H1 (cell line): ENCODE measurements at regions not wholly inside any gene's neighbourhood (a gene's known extent, or its start where the extent isn't known, plus 50 kb on each side); places are given as distances from the start of the nearest gene placed in this dataset.

Experiments used
- BCL11A ChIP-seq, 2 experiments: IDR thresholded peaks; one replicate each; pipeline ENCODE4 v1.6.1; 2011; ENCODE audit warnings: low read depth in 2 of 2, low read length in 2 of 2, mild to moderate bottlenecking in 2 of 2
- CBX5 ChIP-seq: fragments of 300-800, 300-1000 bp; sonication (generic); IDR thresholded peaks from 2 replicates; pipeline ENCODE4 v1.7.1; 2016; ENCODE audit warnings: antibody characterized with exemption, low read length, low read depth
- EGR1 ChIP-seq: IDR thresholded peaks from 2 replicates; pipeline ENCODE4 v1.6.1; 2011; ENCODE audit warnings: low read depth, low read length, borderline replicate concordance
- GABPA ChIP-seq: IDR thresholded peaks from 2 replicates; pipeline ENCODE4 v1.6.1; 2011; ENCODE audit warnings: mild to moderate bottlenecking, low read length, moderate library complexity, borderline replicate concordance; ENCODE audit not compliant: insufficient read depth
- KDM5A ChIP-seq: fragments of 200-600 bp; IDR thresholded peaks from 2 replicates; pipeline ENCODE4 v1.7.1; 2012; ENCODE audit warnings: mild to moderate bottlenecking, low read length, inconsistent platforms, mixed read lengths
- NANOG ChIP-seq: IDR thresholded peaks from 2 replicates; pipeline ENCODE4 v1.6.1; 2011; ENCODE audit warnings: low read length, low read depth, mild to moderate bottlenecking, inconsistent platforms; ENCODE audit not compliant: insufficient read depth, poor library complexity, severe bottlenecking
- RFX5 ChIP-seq: IDR thresholded peaks from 2 replicates; pipeline ENCODE4 v1.6.1; 2011; ENCODE audit warnings: low read depth, low read length, improper control_type of control experiment, borderline replicate concordance
- TBP ChIP-seq: IDR thresholded peaks from 2 replicates; pipeline ENCODE4 v1.6.1; 2011; ENCODE audit warnings: low read depth, low read length, improper control_type of control experiment
- TF ChIP-seq, protein P1 (sequence below): fragments of 300-600 bp; sonication (generic); IDR thresholded peaks from 2 replicates; pipeline ENCODE4 v1.7.1; 2012; ENCODE audit warnings: low read length, moderate library complexity, mild to moderate bottlenecking, inconsistent platforms; ENCODE audit not compliant: insufficient replicate concordance
- TF ChIP-seq, protein P2 (sequence below), 3 experiments: IDR thresholded peaks; 1 replicate in 2 of 3; 2 replicates in 1 of 3; pipeline versions ENCODE4 v1.5.1 to v1.6.1; 2011; ENCODE audit warnings: low read length in 3 of 3, mild to moderate bottlenecking in 3 of 3, inconsistent platforms in 2 of 3, low read depth in 1 of 3, moderate library complexity in 1 of 3; ENCODE audit not compliant: insufficient read depth in 1 of 3; ENCODE audit errors: control extremely low read depth in 1 of 3

DNA sequence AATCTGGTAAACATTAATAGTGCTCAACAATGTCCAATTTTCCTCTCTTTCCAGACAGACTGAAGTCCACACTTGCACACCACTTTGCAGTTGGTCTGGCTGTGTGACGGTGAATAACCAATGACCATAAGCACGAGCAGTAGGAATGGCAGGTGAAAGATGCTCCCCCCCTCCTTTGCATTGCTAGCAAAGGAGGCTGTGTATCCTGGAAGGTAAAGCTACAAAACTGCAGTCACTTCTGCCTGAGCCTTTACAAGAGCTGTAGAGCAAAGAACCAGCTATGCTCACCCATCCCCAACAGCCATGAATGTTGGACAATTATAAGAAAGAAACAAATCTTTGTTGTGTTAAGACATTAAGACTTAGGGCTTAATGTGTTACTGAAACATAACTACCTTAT is 178.0 kb downstream of the IPMK start (continued):
- TF ChIP-seq, protein P1, sequence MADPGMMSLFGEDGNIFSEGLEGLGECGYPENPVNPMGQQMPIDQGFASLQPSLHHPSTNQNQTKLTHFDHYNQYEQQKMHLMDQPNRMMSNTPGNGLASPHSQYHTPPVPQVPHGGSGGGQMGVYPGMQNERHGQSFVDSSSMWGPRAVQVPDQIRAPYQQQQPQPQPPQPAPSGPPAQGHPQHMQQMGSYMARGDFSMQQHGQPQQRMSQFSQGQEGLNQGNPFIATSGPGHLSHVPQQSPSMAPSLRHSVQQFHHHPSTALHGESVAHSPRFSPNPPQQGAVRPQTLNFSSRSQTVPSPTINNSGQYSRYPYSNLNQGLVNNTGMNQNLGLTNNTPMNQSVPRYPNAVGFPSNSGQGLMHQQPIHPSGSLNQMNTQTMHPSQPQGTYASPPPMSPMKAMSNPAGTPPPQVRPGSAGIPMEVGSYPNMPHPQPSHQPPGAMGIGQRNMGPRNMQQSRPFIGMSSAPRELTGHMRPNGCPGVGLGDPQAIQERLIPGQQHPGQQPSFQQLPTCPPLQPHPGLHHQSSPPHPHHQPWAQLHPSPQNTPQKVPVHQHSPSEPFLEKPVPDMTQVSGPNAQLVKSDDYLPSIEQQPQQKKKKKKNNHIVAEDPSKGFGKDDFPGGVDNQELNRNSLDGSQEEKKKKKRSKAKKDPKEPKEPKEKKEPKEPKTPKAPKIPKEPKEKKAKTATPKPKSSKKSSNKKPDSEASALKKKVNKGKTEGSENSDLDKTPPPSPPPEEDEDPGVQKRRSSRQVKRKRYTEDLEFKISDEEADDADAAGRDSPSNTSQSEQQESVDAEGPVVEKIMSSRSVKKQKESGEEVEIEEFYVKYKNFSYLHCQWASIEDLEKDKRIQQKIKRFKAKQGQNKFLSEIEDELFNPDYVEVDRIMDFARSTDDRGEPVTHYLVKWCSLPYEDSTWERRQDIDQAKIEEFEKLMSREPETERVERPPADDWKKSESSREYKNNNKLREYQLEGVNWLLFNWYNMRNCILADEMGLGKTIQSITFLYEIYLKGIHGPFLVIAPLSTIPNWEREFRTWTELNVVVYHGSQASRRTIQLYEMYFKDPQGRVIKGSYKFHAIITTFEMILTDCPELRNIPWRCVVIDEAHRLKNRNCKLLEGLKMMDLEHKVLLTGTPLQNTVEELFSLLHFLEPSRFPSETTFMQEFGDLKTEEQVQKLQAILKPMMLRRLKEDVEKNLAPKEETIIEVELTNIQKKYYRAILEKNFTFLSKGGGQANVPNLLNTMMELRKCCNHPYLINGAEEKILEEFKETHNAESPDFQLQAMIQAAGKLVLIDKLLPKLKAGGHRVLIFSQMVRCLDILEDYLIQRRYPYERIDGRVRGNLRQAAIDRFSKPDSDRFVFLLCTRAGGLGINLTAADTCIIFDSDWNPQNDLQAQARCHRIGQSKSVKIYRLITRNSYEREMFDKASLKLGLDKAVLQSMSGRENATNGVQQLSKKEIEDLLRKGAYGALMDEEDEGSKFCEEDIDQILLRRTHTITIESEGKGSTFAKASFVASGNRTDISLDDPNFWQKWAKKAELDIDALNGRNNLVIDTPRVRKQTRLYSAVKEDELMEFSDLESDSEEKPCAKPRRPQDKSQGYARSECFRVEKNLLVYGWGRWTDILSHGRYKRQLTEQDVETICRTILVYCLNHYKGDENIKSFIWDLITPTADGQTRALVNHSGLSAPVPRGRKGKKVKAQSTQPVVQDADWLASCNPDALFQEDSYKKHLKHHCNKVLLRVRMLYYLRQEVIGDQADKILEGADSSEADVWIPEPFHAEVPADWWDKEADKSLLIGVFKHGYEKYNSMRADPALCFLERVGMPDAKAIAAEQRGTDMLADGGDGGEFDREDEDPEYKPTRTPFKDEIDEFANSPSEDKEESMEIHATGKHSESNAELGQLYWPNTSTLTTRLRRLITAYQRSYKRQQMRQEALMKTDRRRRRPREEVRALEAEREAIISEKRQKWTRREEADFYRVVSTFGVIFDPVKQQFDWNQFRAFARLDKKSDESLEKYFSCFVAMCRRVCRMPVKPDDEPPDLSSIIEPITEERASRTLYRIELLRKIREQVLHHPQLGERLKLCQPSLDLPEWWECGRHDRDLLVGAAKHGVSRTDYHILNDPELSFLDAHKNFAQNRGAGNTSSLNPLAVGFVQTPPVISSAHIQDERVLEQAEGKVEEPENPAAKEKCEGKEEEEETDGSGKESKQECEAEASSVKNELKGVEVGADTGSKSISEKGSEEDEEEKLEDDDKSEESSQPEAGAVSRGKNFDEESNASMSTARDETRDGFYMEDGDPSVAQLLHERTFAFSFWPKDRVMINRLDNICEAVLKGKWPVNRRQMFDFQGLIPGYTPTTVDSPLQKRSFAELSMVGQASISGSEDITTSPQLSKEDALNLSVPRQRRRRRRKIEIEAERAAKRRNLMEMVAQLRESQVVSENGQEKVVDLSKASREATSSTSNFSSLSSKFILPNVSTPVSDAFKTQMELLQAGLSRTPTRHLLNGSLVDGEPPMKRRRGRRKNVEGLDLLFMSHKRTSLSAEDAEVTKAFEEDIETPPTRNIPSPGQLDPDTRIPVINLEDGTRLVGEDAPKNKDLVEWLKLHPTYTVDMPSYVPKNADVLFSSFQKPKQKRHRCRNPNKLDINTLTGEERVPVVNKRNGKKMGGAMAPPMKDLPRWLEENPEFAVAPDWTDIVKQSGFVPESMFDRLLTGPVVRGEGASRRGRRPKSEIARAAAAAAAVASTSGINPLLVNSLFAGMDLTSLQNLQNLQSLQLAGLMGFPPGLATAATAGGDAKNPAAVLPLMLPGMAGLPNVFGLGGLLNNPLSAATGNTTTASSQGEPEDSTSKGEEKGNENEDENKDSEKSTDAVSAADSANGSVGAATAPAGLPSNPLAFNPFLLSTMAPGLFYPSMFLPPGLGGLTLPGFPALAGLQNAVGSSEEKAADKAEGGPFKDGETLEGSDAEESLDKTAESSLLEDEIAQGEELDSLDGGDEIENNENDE: no peak
- TF ChIP-seq BCL11A (IDR thresholded peaks at IDR 0.05; ENCODE audit: low read depth in 2 of 2, low read length in 2 of 2) (no peak), GABPA (no peak), RFX5 (no peak), TBP (no peak), EGR1 (no peak), KDM5A (no peak), CBX5 (no peak), NANOG (no peak)
- TF ChIP-seq, protein P2, sequence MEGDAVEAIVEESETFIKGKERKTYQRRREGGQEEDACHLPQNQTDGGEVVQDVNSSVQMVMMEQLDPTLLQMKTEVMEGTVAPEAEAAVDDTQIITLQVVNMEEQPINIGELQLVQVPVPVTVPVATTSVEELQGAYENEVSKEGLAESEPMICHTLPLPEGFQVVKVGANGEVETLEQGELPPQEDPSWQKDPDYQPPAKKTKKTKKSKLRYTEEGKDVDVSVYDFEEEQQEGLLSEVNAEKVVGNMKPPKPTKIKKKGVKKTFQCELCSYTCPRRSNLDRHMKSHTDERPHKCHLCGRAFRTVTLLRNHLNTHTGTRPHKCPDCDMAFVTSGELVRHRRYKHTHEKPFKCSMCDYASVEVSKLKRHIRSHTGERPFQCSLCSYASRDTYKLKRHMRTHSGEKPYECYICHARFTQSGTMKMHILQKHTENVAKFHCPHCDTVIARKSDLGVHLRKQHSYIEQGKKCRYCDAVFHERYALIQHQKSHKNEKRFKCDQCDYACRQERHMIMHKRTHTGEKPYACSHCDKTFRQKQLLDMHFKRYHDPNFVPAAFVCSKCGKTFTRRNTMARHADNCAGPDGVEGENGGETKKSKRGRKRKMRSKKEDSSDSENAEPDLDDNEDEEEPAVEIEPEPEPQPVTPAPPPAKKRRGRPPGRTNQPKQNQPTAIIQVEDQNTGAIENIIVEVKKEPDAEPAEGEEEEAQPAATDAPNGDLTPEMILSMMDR (IDR thresholded peaks at IDR 0.05; ENCODE audit: control extremely low read depth in 1 of 3, insufficient read depth in 1 of 3, low read depth in 1 of 3, low read length in 3 of 3): no peak
